ENCODE measurements at regions not wholly inside any gene's neighbourhood (a gene's known extent, or its start where the extent isn't known, plus 50 kb on each side); places are given as distances from the start of the nearest gene placed in this dataset.
"Not testable (repeated sequence)": the region's sequence is repeated elsewhere in the genome, so short reads cannot be mapped to it uniquely, and the experiment has no call there.

GRCh38 chr15:20433468-20433867 lies 108.1 kb downstream of the GOLGA6L6 start:
- H3K4me3 ChIP-seq (ENCODE audit: low read depth, low read length); H3K36me3 Mint-ChIP-seq (ENCODE audit: insufficient read depth, unreplicated experiment); H3K27ac Mint-ChIP-seq (ENCODE audit: unreplicated experiment); H3K36me3 ChIP-seq (ENCODE audit: control insufficient read depth, insufficient read depth, low read length); H3K4me1 ChIP-seq; CTCF ChIA-PET; intact Hi-C loops (cut with micrococcal nuclease; ENCODE audit: unreplicated experiment); POLR2A ChIA-PET; H3K4me3 Mint-ChIP-seq (ENCODE audit: unreplicated experiment); DNase-seq; H3K9me3 Mint-ChIP-seq (ENCODE audit: unreplicated experiment); BruUV-seq (replicated peaks); H3K9me3 ChIP-seq; H3K27me3 ChIP-seq (replicated peaks; ENCODE audit: control insufficient read depth, insufficient read depth, low read length); H3K27me3 Mint-ChIP-seq (ENCODE audit: insufficient read depth, unreplicated experiment); H3K4me1 Mint-ChIP-seq (ENCODE audit: low read depth, unreplicated experiment): not testable (repeated sequence)

GRCh38 chr15:20430495-20430894 lies 111.1 kb downstream of the GOLGA6L6 start:
- H3K4me3 Mint-ChIP-seq (ENCODE audit: unreplicated experiment); BruUV-seq (replicated peaks); H3K4me1 Mint-ChIP-seq (ENCODE audit: low read depth, unreplicated experiment); H3K9me3 Mint-ChIP-seq (ENCODE audit: unreplicated experiment); H3K27ac Mint-ChIP-seq (ENCODE audit: unreplicated experiment); intact Hi-C loops (cut with micrococcal nuclease; ENCODE audit: unreplicated experiment); H3K4me3 ChIP-seq (ENCODE audit: low read depth, low read length); H3K9me3 ChIP-seq; H3K27me3 ChIP-seq (replicated peaks; ENCODE audit: control insufficient read depth, insufficient read depth, low read length); H3K27me3 Mint-ChIP-seq (ENCODE audit: insufficient read depth, unreplicated experiment); H3K36me3 Mint-ChIP-seq (ENCODE audit: insufficient read depth, unreplicated experiment); CTCF ChIA-PET; POLR2A ChIA-PET; DNase-seq; H3K36me3 ChIP-seq (ENCODE audit: control insufficient read depth, insufficient read depth, low read length); H3K4me1 ChIP-seq: not testable (repeated sequence)

GRCh38 chr15:20420710-20421109 lies 120.9 kb downstream of the GOLGA6L6 start:
- H3K27me3 ChIP-seq (replicated peaks; ENCODE audit: control insufficient read depth, insufficient read depth, low read length); BruUV-seq (replicated peaks); H3K36me3 ChIP-seq (ENCODE audit: control insufficient read depth, insufficient read depth, low read length); intact Hi-C loops (cut with micrococcal nuclease; ENCODE audit: unreplicated experiment); H3K4me1 Mint-ChIP-seq (ENCODE audit: low read depth, unreplicated experiment); H3K27me3 Mint-ChIP-seq (ENCODE audit: insufficient read depth, unreplicated experiment); H3K36me3 Mint-ChIP-seq (ENCODE audit: insufficient read depth, unreplicated experiment); H3K4me1 ChIP-seq; H3K27ac Mint-ChIP-seq (ENCODE audit: unreplicated experiment); POLR2A ChIA-PET; DNase-seq; CTCF ChIA-PET; H3K9me3 ChIP-seq; H3K4me3 ChIP-seq (ENCODE audit: low read depth, low read length); H3K9me3 Mint-ChIP-seq (ENCODE audit: unreplicated experiment); H3K4me3 Mint-ChIP-seq (ENCODE audit: unreplicated experiment): not testable (repeated sequence)

GRCh38 chr15:20416618-20417017 lies 125.0 kb downstream of the GOLGA6L6 start:
- H3K9me3 ChIP-seq; H3K36me3 ChIP-seq (ENCODE audit: control insufficient read depth, insufficient read depth, low read length); POLR2A ChIA-PET; H3K27me3 ChIP-seq (replicated peaks; ENCODE audit: control insufficient read depth, insufficient read depth, low read length); H3K4me1 Mint-ChIP-seq (ENCODE audit: low read depth, unreplicated experiment); CTCF ChIA-PET; H3K4me3 ChIP-seq (ENCODE audit: low read depth, low read length); BruUV-seq (replicated peaks); H3K27ac Mint-ChIP-seq (ENCODE audit: unreplicated experiment); intact Hi-C loops (cut with micrococcal nuclease; ENCODE audit: unreplicated experiment); H3K4me3 Mint-ChIP-seq (ENCODE audit: unreplicated experiment); H3K4me1 ChIP-seq; H3K36me3 Mint-ChIP-seq (ENCODE audit: insufficient read depth, unreplicated experiment); DNase-seq; H3K27me3 Mint-ChIP-seq (ENCODE audit: insufficient read depth, unreplicated experiment): not testable (repeated sequence)
- H3K9me3 Mint-ChIP-seq (ENCODE audit: unreplicated experiment), result peaks cover 18% of the 10 kb centered on the region

- H3K4me3 ChIP-seq (ENCODE audit: low read depth, low read length); BruUV-seq (replicated peaks); DNase-seq; H3K36me3 Mint-ChIP-seq (ENCODE audit: insufficient read depth, unreplicated experiment); H3K4me3 Mint-ChIP-seq (ENCODE audit: unreplicated experiment); H3K9me3 Mint-ChIP-seq (ENCODE audit: unreplicated experiment); H3K4me1 ChIP-seq; H3K9me3 ChIP-seq; H3K4me1 Mint-ChIP-seq (ENCODE audit: low read depth, unreplicated experiment); CTCF ChIA-PET; POLR2A ChIA-PET; H3K36me3 ChIP-seq (ENCODE audit: control insufficient read depth, insufficient read depth, low read length); H3K27me3 Mint-ChIP-seq (ENCODE audit: insufficient read depth, unreplicated experiment); H3K27me3 ChIP-seq (replicated peaks; ENCODE audit: control insufficient read depth, insufficient read depth, low read length); H3K27ac Mint-ChIP-seq (ENCODE audit: unreplicated experiment): not testable (repeated sequence)
- intact Hi-C loops (cut with micrococcal nuclease; ENCODE audit: unreplicated experiment), result loop anchor here (10.0 kb wide), 1 partner anchor 135 kb away; no protein-coding TSS in a partner anchor
These were observed 131.9 kb downstream of the GOLGA6L6 start for GRCh38 chr15:20409667-20410198.
